Neuronal stem cell (in vitro differentiated cells): ENCODE measurements at regions not wholly inside any gene's neighbourhood (a gene's known extent, or its start where the extent isn't known, plus 50 kb on each side); places are given as distances from the start of the nearest gene placed in this dataset.

Experiments used
- DNase-seq: peaks from one replicate; pipeline ENCODE4 v3.0.0-alpha.2; 2013; ENCODE audit warnings: low spot score
- H2AFZ ChIP-seq: one replicate; pipeline ENCODE4 v1.6.1; 2013; ENCODE audit warnings: mild to moderate bottlenecking, low read length, inconsistent platforms
- H2AK5ac ChIP-seq: 2 replicates; pipeline ENCODE4 v1.6.1; 2013; ENCODE audit warnings: low read depth, mild to moderate bottlenecking, inconsistent platforms, low read length, moderate library complexity, mixed read lengths
- H2BK120ac ChIP-seq: 2 replicates; pipeline ENCODE4 v1.6.1; 2013; ENCODE audit warnings: low read depth, mild to moderate bottlenecking, inconsistent platforms, low read length, moderate library complexity, mixed read lengths
- H2BK12ac ChIP-seq: one replicate; pipeline ENCODE4 v1.6.1; 2013; ENCODE audit warnings: low read length, inconsistent platforms
- H2BK15ac ChIP-seq: 2 replicates; pipeline ENCODE4 v1.6.1; 2013; ENCODE audit warnings: mild to moderate bottlenecking, low read length, inconsistent platforms, mixed read lengths
- H2BK5ac ChIP-seq: one replicate; pipeline ENCODE4 v1.6.1; 2013; ENCODE audit warnings: inconsistent platforms, mild to moderate bottlenecking, low read length, moderate library complexity
- H3K14ac ChIP-seq: one replicate; pipeline ENCODE4 v1.6.1; 2013; ENCODE audit warnings: low read length, inconsistent platforms
- H3K18ac ChIP-seq: 2 replicates; pipeline ENCODE4 v1.6.1; 2013; ENCODE audit warnings: low read length, inconsistent platforms
- H3K23ac ChIP-seq: 2 replicates; pipeline ENCODE4 v1.6.1; 2013; ENCODE audit warnings: low read depth, mild to moderate bottlenecking, mixed read lengths, low read length, inconsistent platforms; ENCODE audit not compliant: poor library complexity
- H3K27ac ChIP-seq: replicated peaks from 3 replicates; pipeline ENCODE4 v1.5.1; 2013; ENCODE audit warnings: low read length, inconsistent platforms
- H3K27me3 ChIP-seq, 3 experiments: 2 replicates each; pipeline ENCODE4 v1.6.1; 2013; ENCODE audit warnings: low read length in 3 of 3, mild to moderate bottlenecking in 2 of 3, inconsistent platforms in 1 of 3, low read depth in 1 of 3, mixed read lengths in 1 of 3, moderate library complexity in 1 of 3; ENCODE audit not compliant: control insufficient read depth in 3 of 3, insufficient read depth in 3 of 3
- H3K36me3 ChIP-seq, 2 donors: replicated peaks in 1 of 2; 2 replicates each; pipeline ENCODE4 v1.6.1; 2013; ENCODE audit warnings: low read length in 2 of 2; ENCODE audit not compliant: control insufficient read depth in 2 of 2, insufficient read depth in 2 of 2
- H3K4ac ChIP-seq: 2 replicates; pipeline ENCODE4 v1.6.1; 2013; ENCODE audit warnings: inconsistent platforms, mild to moderate bottlenecking, low read length, moderate library complexity
- H3K4me1 ChIP-seq, 2 donors: 1 replicate in 1 of 2; 2 replicates in 1 of 2; pipeline ENCODE4 v1.6.1; 2013; ENCODE audit warnings: low read length in 2 of 2, low read depth in 1 of 2; ENCODE audit not compliant: control insufficient read depth in 2 of 2, insufficient read depth in 1 of 2
- H3K4me2 ChIP-seq: one replicate; pipeline ENCODE4 v1.6.1; 2013; ENCODE audit warnings: mild to moderate bottlenecking, low read length, inconsistent platforms; ENCODE audit not compliant: insufficient read depth, poor library complexity, severe bottlenecking
- H3K4me3 ChIP-seq, 2 donors: 2 replicates each; pipeline ENCODE4 v1.5.1; 2013; ENCODE audit warnings: low read length in 2 of 2, mild to moderate bottlenecking in 2 of 2, inconsistent platforms in 1 of 2, moderate library complexity in 1 of 2
- H3K79me1 ChIP-seq: one replicate; pipeline ENCODE4 v1.6.1; 2013; ENCODE audit warnings: low read depth, mild to moderate bottlenecking, inconsistent platforms, low read length, moderate library complexity
- H3K9ac ChIP-seq: one replicate; pipeline ENCODE4 v1.6.1; 2013; ENCODE audit warnings: mild to moderate bottlenecking, low read depth, low read length, inconsistent platforms; ENCODE audit not compliant: poor library complexity
- H3K9me3 ChIP-seq, 2 donors: replicated peaks in 1 of 2; 2 replicates each; pipeline versions ENCODE3 to v1.6.1; 2013; ENCODE audit warnings: low read length in 2 of 2, mild to moderate bottlenecking in 2 of 2, inconsistent platforms in 1 of 2, low read depth in 1 of 2, mixed read lengths in 1 of 2, moderate library complexity in 1 of 2; ENCODE audit not compliant: control insufficient read depth in 2 of 2, insufficient read depth in 1 of 2
- H4K8ac ChIP-seq: one replicate; pipeline ENCODE4 v1.6.1; 2013; ENCODE audit warnings: low read depth, mild to moderate bottlenecking, inconsistent platforms, low read length, moderate library complexity
- H4K91ac ChIP-seq: one replicate; pipeline ENCODE4 v1.6.1; 2013; ENCODE audit warnings: low read length, low read depth, mild to moderate bottlenecking, inconsistent platforms; ENCODE audit not compliant: poor library complexity
- WGBS, 2 donors: extraction: QIAGEN DNeasy Blood & Tissue Kit; methylation state at CpG; one replicate each; pipeline ENCODE4 v1.1.7; 2013; ENCODE audit warnings: missing lambda C conversion rate in 2 of 2, mixed read lengths in 1 of 2; ENCODE audit not compliant: insufficient read length in 2 of 2, insufficient replicate concordance in 1 of 2; ENCODE audit errors: extremely low coverage in 2 of 2; 5-methylcytosine and 5-hydroxymethylcytosine counted together

- Histone ChIP-seq H3K36me3 (no peaks in the 10 kb centered on the region), H2AFZ (no peak overlapping the region), H2BK15ac (no peak overlapping the region), H3K4me2 (no peak overlapping the region), H3K9ac (no peak overlapping the region), H2BK12ac (no peak overlapping the region), H3K4me1 (peaks cover 0 to 5% of the 10 kb centered on the region in 2 donors), H4K91ac (no peak overlapping the region), H3K4ac (no peak overlapping the region), H3K23ac (no peak overlapping the region), H3K18ac (no peak overlapping the region), H3K79me1 (no peaks in the 10 kb centered on the region), H3K9me3 (peaks cover 0 to 2% of the 10 kb centered on the region in 2 donors), H2BK120ac (no peak overlapping the region), H4K8ac (no peak overlapping the region), H2AK5ac (no peak overlapping the region), H3K4me3 (no peak overlapping the region), H3K14ac (no peak overlapping the region), H2BK5ac (no peak overlapping the region), H3K27ac (no peak overlapping the region), H3K27me3 (peaks cover 0 to 9% (median 0%) of the 10 kb centered on the region in 3 experiments)
- no CpG with 5 or more reads among the region's 10 CpGs for WGBS, 2 donors
- DNase-seq = no peak
Observed at GRCh38 chr9:126147186-126147935, 179.3 kb upstream of the MVB12B start.

GRCh38 chr9:126147936-126148870 is 178.4 kb upstream of the MVB12B start:
- Histone ChIP-seq H4K8ac (no peak overlapping the region), H3K36me3 (no peaks in the 10 kb centered on the region), H2BK15ac (peak overlapping the region; percentile 7), H3K18ac (no peak overlapping the region), H3K4me2 (no peak overlapping the region), H3K9ac (no peak overlapping the region), H2AFZ (no peak overlapping the region), H3K9me3 (peaks cover 0 to 2% of the 10 kb centered on the region in 2 donors), H3K4ac (no peak overlapping the region), H3K4me1 (peaks cover 0 to 5% of the 10 kb centered on the region in 2 donors), H2AK5ac (no peak overlapping the region), H2BK5ac (no peak overlapping the region), H3K27me3 (peaks cover 0 to 9% (median 0%) of the 10 kb centered on the region in 3 experiments), H3K4me3 (no peak overlapping the region), H2BK12ac (no peak overlapping the region), H3K27ac (no peak overlapping the region), H3K23ac (no peak overlapping the region), H3K79me1 (no peaks in the 10 kb centered on the region), H2BK120ac (no peak overlapping the region), H3K14ac (no peak overlapping the region), H4K91ac (no peak overlapping the region)
- no peak for DNase-seq
- no CpG with 5 or more reads among the region's 18 CpGs for WGBS, 2 donors

- H2BK120ac ChIP-seq = no peak overlapping the region
- no peaks in the 10 kb centered on the region for H3K79me1 ChIP-seq
- H3K4me2 ChIP-seq = no peak overlapping the region
- H4K91ac ChIP-seq = no peak overlapping the region
- no peak overlapping the region for H4K8ac ChIP-seq
- no peaks in the 10 kb centered on the region for H3K36me3 ChIP-seq
- no peak overlapping the region for H3K14ac ChIP-seq
- WGBS, 2 donors = no CpG with 5 or more reads among the region's 4 CpGs
- H2BK12ac ChIP-seq = no peak overlapping the region
- DNase-seq = no peak
- no peak overlapping the region for H3K4ac ChIP-seq
- no peak overlapping the region for H3K23ac ChIP-seq
- H2BK15ac ChIP-seq = no peak overlapping the region
- H3K9ac ChIP-seq = no peak overlapping the region
- H2AK5ac ChIP-seq = no peak overlapping the region
- H3K9me3 ChIP-seq = peaks cover 0 to 2% of the 10 kb centered on the region in 2 donors
- no peak overlapping the region for H3K4me3 ChIP-seq
- no peak overlapping the region for H3K18ac ChIP-seq
- H2AFZ ChIP-seq = no peak overlapping the region
- H3K4me1 ChIP-seq = peaks cover 0 to 5% of the 10 kb centered on the region in 2 donors
- H2BK5ac ChIP-seq = no peak overlapping the region
- no peak overlapping the region for H3K27ac ChIP-seq
- H3K27me3 ChIP-seq = peaks cover 0 to 9% (median 0%) of the 10 kb centered on the region in 3 experiments
Observed at GRCh38 chr9:126148994-126149393, 177.6 kb upstream of the MVB12B start.

- no peak overlapping the region for H3K4me3 ChIP-seq
Observed at GRCh38 chr9:126149661-126150060, 177.0 kb upstream of the MVB12B start.

More at GRCh38 chr9:126149661-126150060, 177.0 kb upstream of the MVB12B start:
- no peak overlapping the region for H3K23ac ChIP-seq
- H2BK120ac ChIP-seq = no peak overlapping the region
- no peak overlapping the region for H4K8ac ChIP-seq
- H2AK5ac ChIP-seq = no peak overlapping the region
- no peak overlapping the region for H2BK12ac ChIP-seq
- H3K14ac ChIP-seq = no peak overlapping the region
- peaks cover 0 to 9% (median 0%) of the 10 kb centered on the region in 3 experiments for H3K27me3 ChIP-seq
- no CpG with 5 or more reads among the region's 2 CpGs for WGBS, 2 donors
- H2BK5ac ChIP-seq = no peak overlapping the region
- DNase-seq = no peak
- no peak overlapping the region for H3K18ac ChIP-seq
- peaks cover 0 to 2% of the 10 kb centered on the region in 2 donors for H3K9me3 ChIP-seq
- H3K27ac ChIP-seq = no peak overlapping the region
- no peak overlapping the region for H3K9ac ChIP-seq
- H4K91ac ChIP-seq = no peak overlapping the region
- H3K4ac ChIP-seq = no peak overlapping the region
- H3K36me3 ChIP-seq = no peaks in the 10 kb centered on the region
- H2BK15ac ChIP-seq = no peak overlapping the region
- no peak overlapping the region for H3K4me2 ChIP-seq
- no peaks in the 10 kb centered on the region for H3K79me1 ChIP-seq
- no peak overlapping the region for H2AFZ ChIP-seq
- H3K4me1 ChIP-seq = peaks cover 0 to 5% of the 10 kb centered on the region in 2 donors
